Retina (tissue), 1 donor: ENCODE measurements at regions not wholly inside any gene's neighbourhood (a gene's known extent, or its start where the extent isn't known, plus 50 kb on each side); places are given as distances from the start of the nearest gene placed in this dataset.
"Not testable (repeated sequence)": the region's sequence is repeated elsewhere in the genome, so short reads cannot be mapped to it uniquely, and the experiment has no call there.

Experiments used
- DNase-seq: peaks from one replicate; pipeline ENCODE4 v3.0.0-alpha.2; 2016

GRCh38 chr12:74016324-74016723 lies 521.3 kb upstream of the ATXN7L3B start:
- DNase-seq, result not testable (repeated sequence)

GRCh38 chr12:74018849-74019248 lies 518.8 kb upstream of the ATXN7L3B start:
- DNase-seq, result no peak

GRCh38 chr12:74021937-74022336 lies 515.7 kb upstream of the ATXN7L3B start:
- DNase-seq, result peak; percentile 5

GRCh38 chr12:74031045-74031444 lies 506.6 kb upstream of the ATXN7L3B start:
- DNase-seq, result no peak

GRCh38 chr12:74033531-74033930 lies 504.1 kb upstream of the ATXN7L3B start:
- DNase-seq, result no peak

GRCh38 chr12:74039138-74039537 lies 498.5 kb upstream of the ATXN7L3B start:
- not testable (repeated sequence) for DNase-seq

GRCh38 chr12:74043343-74043742 lies 494.3 kb upstream of the ATXN7L3B start:
- no peak for DNase-seq

GRCh38 chr12:74049348-74049747 lies 488.3 kb upstream of the ATXN7L3B start:
- no peak for DNase-seq

GRCh38 chr12:74051848-74052247 lies 485.8 kb upstream of the ATXN7L3B start:
- DNase-seq, result no peak

GRCh38 chr12:74066476-74066875 lies 471.2 kb upstream of the ATXN7L3B start:
- no peak for DNase-seq

- no peak for DNase-seq
Measured at GRCh38 chr12:74071182-74071581, 466.5 kb upstream of the ATXN7L3B start.

GRCh38 chr12:74076918-74077317 lies 460.7 kb upstream of the ATXN7L3B start:
- DNase-seq, result no peak

- DNase-seq, result no peak
Measured at GRCh38 chr12:74105434-74105833, 432.2 kb upstream of the ATXN7L3B start.

- DNase-seq, result no peak
Measured at GRCh38 chr12:74108729-74109128, 428.9 kb upstream of the ATXN7L3B start.

- DNase-seq, result no peak
Measured at GRCh38 chr12:74111688-74112360, 425.8 kb upstream of the ATXN7L3B start.

- no peak for DNase-seq
Measured at GRCh38 chr12:74119811-74120362, 417.7 kb upstream of the ATXN7L3B start.

GRCh38 chr12:74120644-74121043 lies 417.0 kb upstream of the ATXN7L3B start:
- DNase-seq, result no peak

- DNase-seq, result no peak
Measured at GRCh38 chr12:74129702-74130101, 407.9 kb upstream of the ATXN7L3B start.

- no peak for DNase-seq
Measured at GRCh38 chr12:74144396-74144795, 393.2 kb upstream of the ATXN7L3B start.

GRCh38 chr12:74145328-74145727 lies 392.3 kb upstream of the ATXN7L3B start:
- no peak for DNase-seq

GRCh38 chr12:74148849-74149248 lies 388.8 kb upstream of the ATXN7L3B start:
- no peak for DNase-seq

GRCh38 chr12:74152370-74152769 lies 385.3 kb upstream of the ATXN7L3B start:
- no peak for DNase-seq

- no peak for DNase-seq
Measured at GRCh38 chr12:74166096-74166495, 371.5 kb upstream of the ATXN7L3B start.

- DNase-seq, result no peak
Measured at GRCh38 chr12:74169607-74170006, 368.0 kb upstream of the ATXN7L3B start.
